ENCODE measurements at regions not wholly inside any gene's neighbourhood (a gene's known extent, or its start where the extent isn't known, plus 50 kb on each side); places are given as distances from the start of the nearest gene placed in this dataset.

DNA sequence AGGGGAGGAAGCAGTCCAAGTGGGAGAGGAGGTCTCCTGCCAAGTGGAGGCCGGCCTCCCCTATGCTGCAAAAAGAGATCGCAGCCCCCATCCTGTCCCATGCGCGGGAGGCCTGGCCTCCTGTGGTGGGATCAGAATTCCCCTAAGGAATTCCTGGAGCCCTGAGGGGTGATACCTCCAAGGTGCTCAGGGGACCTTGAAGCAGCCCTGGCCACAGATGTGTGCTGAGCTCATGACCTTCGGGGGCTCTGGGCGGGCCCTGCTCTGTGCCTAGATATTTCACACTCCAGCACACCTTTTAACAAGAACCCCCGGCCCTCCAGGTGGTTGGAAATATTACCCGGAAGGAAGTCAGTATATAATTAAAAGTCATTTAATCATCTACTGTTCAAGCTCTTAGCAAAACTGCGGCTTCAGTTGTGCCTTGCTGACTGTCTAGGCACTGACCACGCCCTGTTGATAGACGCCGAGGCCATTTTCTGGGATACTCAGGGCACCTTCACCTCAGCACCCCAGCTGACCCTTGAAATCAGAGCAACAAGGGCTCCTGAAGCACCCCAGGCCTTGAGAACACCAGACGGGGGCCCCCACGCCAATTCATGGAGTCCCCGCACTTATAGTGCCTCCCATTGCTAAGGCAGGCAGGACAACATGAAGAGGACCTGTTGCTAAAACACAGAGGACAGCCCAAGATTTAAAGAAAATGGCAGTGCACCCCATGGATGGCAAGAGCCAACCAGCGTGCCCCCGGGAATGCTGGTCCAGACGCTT lies 119.1 kb downstream of the NDUFA10 start:
- no peak for TF ChIP-seq POLR2A (IDR thresholded peaks at IDR 0.05; ENCODE audit: low read depth, low read length)
- no peak for TF ChIP-seq CTCF (IDR thresholded peaks at IDR 0.05; ENCODE audit: extremely low read depth in 1 of 2, insufficient read depth in 1 of 2, low read depth in 1 of 2, low read length in 2 of 2)
- TF ChIP-seq JUN (IDR thresholded peaks at IDR 0.05; ENCODE audit: borderline replicate concordance, insufficient read depth, insufficient read length, low read depth), result no peak
- TF ChIP-seq POLR2AphosphoS5 (IDR thresholded peaks at IDR 0.05; ENCODE audit: insufficient read depth, low read depth, low read length), result no peak
- TF ChIP-seq EZH2 (IDR thresholded peaks at IDR 0.05; ENCODE audit: borderline replicate concordance, low read depth, low read length, severe bottlenecking), result no peak
